DMS114 treated with DMSO at 0.1 percent for 48 hours (cell line): ENCODE measurements at regions not wholly inside any gene's neighbourhood (a gene's known extent, or its start where the extent isn't known, plus 50 kb on each side); places are given as distances from the start of the nearest gene placed in this dataset.
"Not testable (repeated sequence)": the region's sequence is repeated elsewhere in the genome, so short reads cannot be mapped to it uniquely, and the experiment has no call there.

Experiments
- DNase-seq: peaks from one replicate; lab custom pipeline; 2025; ENCODE audit not compliant: unreplicated experiment; lab: John Stamatoyannopoulos, UW

- DNase-seq = no peak
Observed at GRCh38 chr11:25317216-25317615, 820.4 kb downstream of the LUZP2 start.

- DNase-seq = no peak
Observed at GRCh38 chr11:25319127-25319526, 822.3 kb downstream of the LUZP2 start.

GRCh38 chr11:25327656-25328055, 830.8 kb downstream of the LUZP2 start:
- DNase-seq = no peak

GRCh38 chr11:25339281-25339680, 842.4 kb downstream of the LUZP2 start:
- DNase-seq = no peak

GRCh38 chr11:25349537-25349936, 852.7 kb downstream of the LUZP2 start:
- DNase-seq = no peak

- DNase-seq = no peak
Observed at GRCh38 chr11:25350899-25351803, 854.3 kb downstream of the LUZP2 start.

GRCh38 chr11:25357133-25357532, 860.3 kb downstream of the LUZP2 start:
- no peak for DNase-seq

GRCh38 chr11:25377466-25377865, 880.6 kb downstream of the LUZP2 start:
- DNase-seq = no peak

- DNase-seq = no peak
Observed at GRCh38 chr11:25396847-25397246, 900.0 kb downstream of the LUZP2 start.

- no peak for DNase-seq
Observed at GRCh38 chr11:25408146-25408545, 911.3 kb downstream of the LUZP2 start.

- no peak for DNase-seq
Observed at GRCh38 chr11:25415793-25416192, 916.1 kb upstream of the ANO3 start.

- DNase-seq = no peak
Observed at GRCh38 chr11:25423436-25424199, 908.3 kb upstream of the ANO3 start.

- DNase-seq = no peak
Observed at GRCh38 chr11:25432376-25432775, 899.6 kb upstream of the ANO3 start.

- DNase-seq = no peak
Observed at GRCh38 chr11:25435197-25435596, 896.7 kb upstream of the ANO3 start.

- no peak for DNase-seq
Observed at GRCh38 chr11:25436326-25436725, 895.6 kb upstream of the ANO3 start.

- no peak for DNase-seq
Observed at GRCh38 chr11:25441421-25441820, 890.5 kb upstream of the ANO3 start.

- DNase-seq = no peak
Observed at GRCh38 chr11:25449091-25449490, 882.8 kb upstream of the ANO3 start.

- DNase-seq = no peak
Observed at GRCh38 chr11:25453471-25453870, 878.5 kb upstream of the ANO3 start.

GRCh38 chr11:25456211-25456610, 875.7 kb upstream of the ANO3 start:
- no peak for DNase-seq

GRCh38 chr11:25483915-25484635, 847.9 kb upstream of the ANO3 start:
- no peak for DNase-seq

GRCh38 chr11:25485315-25485714, 846.6 kb upstream of the ANO3 start:
- no peak for DNase-seq

- not testable (repeated sequence) for DNase-seq
Observed at GRCh38 chr11:25486338-25486737, 845.6 kb upstream of the ANO3 start.
